ENCODE measurements at regions not wholly inside any gene's neighbourhood (a gene's known extent, or its start where the extent isn't known, plus 50 kb on each side); places are given as distances from the start of the nearest gene placed in this dataset.
"Not testable (repeated sequence)": the region's sequence is repeated elsewhere in the genome, so short reads cannot be mapped to it uniquely, and the experiment has no call there.

- DNase-seq = no peak
Measured at GRCh38 chr17:33709881-33710280, 416.8 kb upstream of the ASIC2 start.

GRCh38 chr17:33712120-33712519 is 419.0 kb upstream of the ASIC2 start:
- DNase-seq = no peak

GRCh38 chr17:33716957-33717356 is 423.9 kb upstream of the ASIC2 start:
- no peak for DNase-seq

- not testable (repeated sequence) for DNase-seq
Measured at GRCh38 chr17:33723736-33724135, 430.6 kb upstream of the ASIC2 start.

GRCh38 chr17:33725675-33726271 is 432.7 kb upstream of the ASIC2 start:
- DNase-seq = no peak

- no peak for DNase-seq
Measured at GRCh38 chr17:33730131-33730530, 437.0 kb upstream of the ASIC2 start.

DNA sequence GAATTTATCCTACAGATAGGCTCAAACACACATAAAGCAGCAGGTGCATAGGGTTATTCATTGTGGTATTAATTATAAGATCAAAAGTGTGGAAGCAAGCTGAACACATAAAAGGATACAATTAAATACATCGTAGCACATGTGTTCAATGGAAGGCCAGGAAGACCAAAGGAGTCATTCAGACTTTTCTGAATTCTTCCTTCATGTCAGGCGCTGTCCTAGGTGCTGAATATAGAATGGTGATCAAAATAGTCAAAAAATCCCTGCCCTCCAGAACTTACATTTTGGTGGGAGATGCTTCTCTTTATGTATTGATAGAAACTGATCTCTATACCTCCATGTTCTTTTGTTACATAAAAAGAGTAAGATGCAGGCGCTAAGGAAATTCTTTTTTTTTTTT is 439.0 kb upstream of the ASIC2 start:
- DNase-seq = no peak

- DNase-seq = no peak
Measured at GRCh38 chr17:33739714-33740113, 446.6 kb upstream of the ASIC2 start.

DNA sequence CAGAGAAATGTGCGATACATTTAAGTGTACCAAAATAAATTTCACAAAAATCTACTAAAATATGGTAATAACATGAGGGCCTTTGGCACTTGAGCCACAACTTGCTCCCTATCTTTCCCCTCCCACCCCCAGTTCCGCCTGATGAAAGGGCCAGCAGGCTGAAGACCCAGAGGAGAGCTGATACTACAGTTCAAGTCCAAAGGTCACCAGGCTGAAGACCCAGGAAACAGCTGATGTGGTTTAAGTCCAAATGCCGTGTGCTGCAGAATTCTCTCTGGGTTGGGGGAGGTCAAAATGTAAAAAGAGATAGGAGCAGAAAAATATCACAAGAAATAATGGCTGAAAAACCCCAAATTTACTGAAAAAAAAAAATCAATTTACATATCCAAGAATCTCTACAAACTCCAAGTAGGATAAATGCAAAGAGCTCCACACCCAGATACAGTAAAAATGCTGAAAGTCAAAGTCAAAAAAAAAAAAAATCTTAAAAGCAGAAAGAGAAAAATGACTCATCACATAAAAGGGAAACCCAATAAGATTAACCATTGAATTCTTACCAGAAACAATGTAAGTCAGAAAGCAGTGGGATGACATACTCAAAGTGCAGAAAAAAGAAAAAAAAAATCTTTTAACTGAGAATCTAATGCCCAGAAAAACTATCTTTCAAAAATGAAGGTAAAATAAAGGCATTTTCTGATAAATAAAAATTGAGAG is 452.1 kb upstream of the ASIC2 start:
- DNase-seq = no peak

DNA sequence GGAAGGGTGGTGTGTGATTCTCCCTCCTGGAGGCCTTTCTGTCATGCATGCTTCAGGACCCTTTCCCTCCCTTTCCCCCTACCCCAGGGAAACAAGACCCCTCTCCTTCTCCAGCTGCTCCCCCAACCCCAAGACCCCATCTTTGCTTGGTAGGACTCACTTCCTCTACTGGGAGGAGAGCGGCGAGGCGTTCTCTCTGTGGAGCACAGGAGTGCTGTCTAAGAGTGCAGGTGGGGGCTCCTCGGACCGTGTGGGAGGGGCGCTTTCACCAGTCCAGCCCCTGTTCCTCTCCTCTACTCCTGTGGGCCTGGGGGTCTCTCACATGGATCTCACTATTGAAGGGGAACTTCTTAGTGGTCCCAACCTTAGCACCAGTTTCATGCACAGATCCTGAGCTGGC is 456.1 kb upstream of the ASIC2 start:
- DNase-seq = no peak

GRCh38 chr17:33750943-33751701 is 458.0 kb upstream of the ASIC2 start:
- DNase-seq = peak; percentile 38

DNA sequence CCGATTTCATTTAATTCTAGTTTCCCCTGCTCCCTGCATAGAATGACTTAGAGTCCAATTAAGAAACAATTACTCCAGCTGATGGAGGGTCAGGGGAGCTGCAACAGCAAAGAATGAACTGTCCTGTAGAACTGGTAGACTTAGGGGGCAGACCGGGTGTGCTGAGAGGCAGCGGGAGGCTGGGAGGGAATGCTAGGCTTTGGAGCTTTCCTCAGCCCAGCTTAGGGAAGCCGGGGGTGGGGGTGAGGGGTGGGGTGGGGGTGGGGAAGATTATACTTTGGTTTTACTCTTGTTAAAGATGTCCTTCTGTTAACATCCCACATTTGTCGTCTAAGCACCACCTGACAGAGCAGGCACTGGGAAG is 458.6 kb upstream of the ASIC2 start:
- DNase-seq = no peak

GRCh38 chr17:33753452-33753851 is 460.4 kb upstream of the ASIC2 start:
- DNase-seq = no peak

GRCh38 chr17:33756021-33756420 is 462.9 kb upstream of the ASIC2 start:
- no peak for DNase-seq

- DNase-seq = no peak
Measured at GRCh38 chr17:33765871-33766270, 472.8 kb upstream of the ASIC2 start.

GRCh38 chr17:33766721-33767120 is 473.6 kb upstream of the ASIC2 start:
- DNase-seq = no peak

GRCh38 chr17:33769066-33769465 is 476.0 kb upstream of the ASIC2 start:
- no peak for DNase-seq

- DNase-seq = no peak
Measured at GRCh38 chr17:33776304-33776703, 478.8 kb upstream of the CCL2 start.

DNA sequence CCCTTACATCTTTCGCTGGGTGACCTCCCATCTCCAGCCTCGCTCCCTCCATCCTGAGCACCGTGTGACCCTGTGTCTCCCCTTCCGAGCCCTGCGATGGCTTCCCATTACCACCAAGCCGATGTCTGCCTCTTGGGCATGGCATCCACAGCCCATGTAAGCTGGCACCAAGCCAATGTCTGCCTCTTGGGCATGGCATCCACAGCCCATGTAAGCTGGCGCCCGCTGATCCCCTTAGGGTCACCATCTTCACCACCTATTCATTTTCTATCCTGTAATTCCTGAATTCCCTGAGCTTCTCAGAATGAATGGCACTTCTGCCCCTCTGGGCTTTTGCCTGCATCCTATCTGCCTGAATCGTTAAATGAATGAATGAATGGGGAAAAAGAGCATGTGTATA is 478.2 kb upstream of the CCL2 start:
- DNase-seq = no peak

- no peak for DNase-seq
Measured at GRCh38 chr17:33777674-33778073, 477.4 kb upstream of the CCL2 start.

DNA sequence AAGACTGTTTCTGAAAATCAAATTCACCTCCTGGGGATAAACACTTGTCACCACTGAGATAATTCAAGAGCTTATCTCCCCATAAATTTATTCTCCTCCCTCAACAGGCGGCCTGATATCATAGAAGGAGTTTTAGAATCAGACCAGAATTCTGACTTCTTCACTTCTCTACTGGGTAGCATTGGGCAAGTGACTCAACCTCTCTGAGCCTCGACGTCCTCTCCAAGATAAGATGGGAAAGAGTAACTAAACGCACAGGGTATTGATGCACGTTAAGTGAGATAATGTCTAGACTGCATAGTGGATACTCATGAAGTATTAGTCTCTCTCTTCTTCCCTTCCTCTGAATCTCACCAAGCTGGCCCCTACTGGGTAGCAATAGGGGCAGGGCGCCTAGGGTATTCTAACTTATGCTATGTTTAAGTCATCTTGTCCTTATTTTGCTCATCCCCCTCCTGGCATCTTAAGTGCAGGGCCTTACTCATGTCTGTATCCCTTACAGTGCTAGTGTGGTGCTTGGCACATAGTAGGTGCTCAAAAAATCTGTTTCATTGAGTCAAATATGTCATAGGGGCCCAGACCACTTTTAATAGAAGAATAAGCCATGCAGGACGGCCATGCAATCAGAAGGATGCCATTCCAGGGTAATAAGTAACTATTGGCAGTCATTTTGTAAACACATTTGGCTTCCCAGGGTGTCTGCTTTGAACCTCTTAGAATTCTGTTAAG is 476.4 kb upstream of the CCL2 start:
- DNase-seq = no peak

DNA sequence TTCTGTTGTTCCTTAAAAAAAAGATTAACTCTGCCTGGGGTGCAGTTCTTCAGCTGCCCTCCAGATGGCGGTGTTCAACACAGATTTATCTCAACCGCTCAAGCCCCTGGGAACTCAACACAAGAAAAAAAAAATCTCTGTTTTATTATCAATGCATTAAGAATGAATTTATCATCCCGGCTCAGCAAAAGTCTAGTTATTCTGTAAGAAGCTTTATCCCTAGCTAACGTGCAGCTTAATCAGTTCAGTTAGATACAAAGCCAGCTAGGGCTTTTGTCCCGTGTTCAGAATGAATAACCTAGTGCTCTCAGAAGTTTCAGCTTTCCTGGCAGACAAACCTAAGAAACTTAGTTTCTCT is 475.9 kb upstream of the CCL2 start:
- no peak for DNase-seq

DNA sequence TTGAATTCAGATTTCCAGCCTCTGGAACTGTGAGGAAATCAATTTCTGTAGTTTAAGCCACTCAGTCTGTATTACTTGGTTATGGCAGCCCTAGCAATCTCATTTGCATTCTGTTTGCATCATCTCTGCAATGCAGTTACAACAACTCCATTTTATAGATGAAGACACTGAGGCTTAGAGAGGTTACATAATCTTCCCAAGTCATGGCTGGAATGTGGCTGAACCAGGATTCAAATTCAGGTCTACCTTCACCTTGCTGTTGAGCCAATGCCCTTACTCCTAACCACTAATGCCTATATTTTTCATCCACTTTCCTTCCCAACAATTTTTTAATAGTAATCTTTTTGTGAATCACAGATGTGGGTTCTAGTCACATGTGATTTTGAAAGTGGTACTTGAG is 469.8 kb upstream of the CCL2 start:
- DNase-seq = no peak

GRCh38 chr17:33786478-33786877 is 468.6 kb upstream of the CCL2 start:
- no peak for DNase-seq

Measured in CD4-positive, alpha-beta T cell treated with Interferon gamma for 1 hour (primary cell).